ENCODE measurements at regions not wholly inside any gene's neighbourhood (a gene's known extent, or its start where the extent isn't known, plus 50 kb on each side); places are given as distances from the start of the nearest gene placed in this dataset.
"Not testable (repeated sequence)": the region's sequence is repeated elsewhere in the genome, so short reads cannot be mapped to it uniquely, and the experiment has no call there.

DNA sequence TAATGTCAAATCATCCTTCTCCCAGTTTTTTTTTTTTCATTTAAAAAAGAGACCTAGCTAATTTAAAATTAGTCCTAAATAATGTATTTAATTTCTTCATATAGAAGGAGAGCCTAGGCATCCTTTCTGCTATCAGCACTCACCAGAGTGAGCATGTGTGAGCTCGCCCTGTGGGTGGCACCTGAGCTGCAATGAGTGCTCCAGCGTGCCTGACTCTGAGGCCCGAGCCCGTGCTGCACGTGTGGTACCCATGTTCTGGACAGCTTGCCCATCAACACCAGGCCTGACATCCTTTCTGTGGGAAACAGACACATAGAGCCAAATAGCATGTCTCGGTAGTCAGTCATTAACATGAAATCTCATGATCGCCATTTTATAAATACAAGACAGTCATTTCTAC lies 381.4 kb downstream of the DTWD2 start:
- no peaks in the 10 kb centered on the region for H3K27me3 ChIP-seq (ENCODE audit: low read depth)
- no peak overlapping the region for H3K4me3 ChIP-seq
- H3K36me3 ChIP-seq (replicated peaks) = no peaks in the 10 kb centered on the region
- no peak for DNase-seq (ENCODE audit: low spot score in 2 of 2)
- H3K4me1 ChIP-seq = no peaks in the 10 kb centered on the region
- in situ Hi-C loops (cut with MboI; ENCODE audit: low sequenced_read_pairs) = no loop called here
- no peaks in the 10 kb centered on the region for H3K9me3 ChIP-seq

DNA sequence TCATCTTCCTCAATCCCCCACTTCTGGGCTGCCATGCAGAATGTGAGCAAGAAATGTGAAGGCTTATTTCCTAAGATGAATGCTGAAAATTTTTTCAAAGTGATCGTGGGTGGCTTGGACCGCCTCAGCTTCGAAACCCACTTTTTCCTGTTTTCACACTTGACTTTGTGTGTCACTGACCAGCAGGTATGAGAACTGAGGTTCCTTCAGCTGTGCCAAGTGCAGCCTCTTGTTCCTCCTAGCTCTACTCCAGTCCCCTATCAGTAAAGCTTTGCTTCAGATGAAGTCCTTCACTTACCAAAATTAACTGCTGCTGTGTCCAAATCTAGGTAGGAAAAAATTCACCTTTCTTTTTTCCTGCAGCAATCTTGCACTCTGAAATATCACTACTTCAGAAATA lies 382.6 kb downstream of the DTWD2 start:
- Histone ChIP-seq H3K27me3 (ENCODE audit: low read depth) (no peaks in the 10 kb centered on the region), H3K4me1 (no peaks in the 10 kb centered on the region), H3K9me3 (no peaks in the 10 kb centered on the region), H3K36me3 (replicated peaks) (no peaks in the 10 kb centered on the region), H3K4me3 (no peak overlapping the region)
- no peak for DNase-seq (ENCODE audit: low spot score in 2 of 2)
- in situ Hi-C loops (cut with MboI; ENCODE audit: low sequenced_read_pairs) = no loop called here

DNA sequence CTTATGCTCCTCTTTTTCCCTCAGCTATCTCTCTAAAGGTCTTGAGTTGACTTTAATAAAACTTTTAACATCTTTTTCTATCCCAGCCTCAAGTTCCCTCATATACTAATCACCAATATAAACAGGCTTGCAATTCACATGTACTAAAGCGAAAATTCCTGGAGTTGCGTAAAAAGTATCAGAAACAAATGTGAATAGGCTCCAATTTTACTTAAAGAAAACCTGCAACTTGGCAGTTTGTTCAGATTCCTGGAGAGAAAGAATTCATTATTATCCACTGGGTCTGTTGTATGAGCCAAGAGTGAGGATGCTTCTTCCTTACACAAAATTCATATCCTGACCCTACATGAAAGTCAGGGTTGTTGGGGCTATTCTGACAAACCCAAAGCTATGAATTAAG lies 384.2 kb downstream of the DTWD2 start:
- Histone ChIP-seq H3K4me1 (no peaks in the 10 kb centered on the region), H3K4me3 (no peak overlapping the region), H3K36me3 (replicated peaks) (no peaks in the 10 kb centered on the region), H3K27me3 (ENCODE audit: low read depth) (no peaks in the 10 kb centered on the region), H3K9me3 (no peaks in the 10 kb centered on the region)
- in situ Hi-C loops (cut with MboI; ENCODE audit: low sequenced_read_pairs) = no loop called here
- DNase-seq (ENCODE audit: low spot score in 2 of 2) = no peak

DNA sequence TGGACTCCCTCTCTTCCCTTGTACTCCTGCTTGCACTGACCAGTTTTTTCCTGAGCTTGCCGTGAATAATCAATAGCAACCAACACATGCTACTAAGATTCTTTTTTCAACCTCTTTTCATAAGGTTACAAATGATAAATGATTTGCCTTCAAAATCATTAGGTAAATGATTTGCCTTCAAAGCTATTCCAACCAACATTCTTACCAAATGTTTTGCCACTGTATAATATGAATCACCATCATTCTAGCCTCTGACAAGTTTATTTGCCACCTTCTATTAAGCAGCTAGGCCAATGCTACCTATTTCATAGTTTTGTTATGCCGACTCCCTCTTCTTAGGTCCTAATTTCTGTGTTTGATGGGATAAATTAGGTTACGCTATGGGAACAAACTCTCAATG lies 385.1 kb downstream of the DTWD2 start:
- Histone ChIP-seq H3K9me3 (no peaks in the 10 kb centered on the region), H3K4me3 (no peak overlapping the region), H3K4me1 (no peaks in the 10 kb centered on the region), H3K36me3 (replicated peaks) (no peaks in the 10 kb centered on the region), H3K27me3 (ENCODE audit: low read depth) (no peaks in the 10 kb centered on the region)
- DNase-seq (ENCODE audit: low spot score in 2 of 2) = no peak
- in situ Hi-C loops (cut with MboI; ENCODE audit: low sequenced_read_pairs) = no loop called here

DNA sequence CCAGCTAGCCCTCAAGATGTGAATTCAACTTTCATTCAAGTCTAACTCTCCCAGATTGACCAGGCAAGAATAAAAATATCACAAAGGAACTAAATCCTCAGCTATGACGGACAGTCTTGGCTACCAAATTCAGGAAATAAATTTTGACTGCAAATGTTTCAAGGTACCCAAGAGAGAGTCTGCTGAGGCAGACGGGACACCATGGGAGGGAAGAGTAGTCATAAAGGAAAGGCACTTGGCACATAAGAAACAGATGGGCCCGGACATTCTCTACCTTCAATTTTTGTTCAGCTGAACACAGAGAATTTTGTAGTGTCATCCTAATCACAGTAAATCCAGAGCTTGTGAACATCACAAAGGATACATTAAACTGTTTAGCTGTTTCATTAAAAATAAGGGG lies 390.0 kb downstream of the DTWD2 start:
- no peak overlapping the region for H3K4me3 ChIP-seq
- in situ Hi-C loops (cut with MboI; ENCODE audit: low sequenced_read_pairs) = no loop called here
- H3K27me3 ChIP-seq (ENCODE audit: low read depth) = no peaks in the 10 kb centered on the region
- no peak for DNase-seq (ENCODE audit: low spot score in 2 of 2)
- no peaks in the 10 kb centered on the region for H3K36me3 ChIP-seq (replicated peaks)
- H3K9me3 ChIP-seq = no peaks in the 10 kb centered on the region; the same call in 1 of the 2 replicates
- H3K4me1 ChIP-seq = no peaks in the 10 kb centered on the region

DNA sequence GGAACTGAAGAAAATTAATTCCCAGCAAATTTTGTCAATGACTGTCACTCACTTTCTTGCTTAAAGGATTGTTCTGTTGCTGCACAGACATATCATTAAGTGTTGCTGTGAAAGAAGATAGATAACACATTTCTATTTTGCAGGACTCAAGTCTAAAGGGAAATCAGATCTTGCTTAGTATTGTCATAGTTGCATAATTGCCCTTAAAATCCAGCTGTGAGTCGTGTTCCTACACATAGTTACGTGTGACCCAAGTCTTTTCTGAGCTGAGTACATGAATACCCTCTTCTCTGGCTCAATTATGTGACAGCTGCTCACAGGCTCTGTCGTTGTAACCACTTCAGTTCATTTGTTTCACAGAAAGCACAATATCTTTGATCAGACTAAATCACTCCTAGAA lies 390.8 kb downstream of the DTWD2 start:
- Histone ChIP-seq H3K9me3 (no peaks in the 10 kb centered on the region; the same call in 1 of the 2 replicates), H3K4me3 (no peak overlapping the region), H3K4me1 (no peaks in the 10 kb centered on the region), H3K27me3 (ENCODE audit: low read depth) (no peaks in the 10 kb centered on the region), H3K36me3 (replicated peaks) (no peaks in the 10 kb centered on the region)
- in situ Hi-C loops (cut with MboI; ENCODE audit: low sequenced_read_pairs) = no loop called here
- no peak for DNase-seq (ENCODE audit: low spot score in 2 of 2)

DNA sequence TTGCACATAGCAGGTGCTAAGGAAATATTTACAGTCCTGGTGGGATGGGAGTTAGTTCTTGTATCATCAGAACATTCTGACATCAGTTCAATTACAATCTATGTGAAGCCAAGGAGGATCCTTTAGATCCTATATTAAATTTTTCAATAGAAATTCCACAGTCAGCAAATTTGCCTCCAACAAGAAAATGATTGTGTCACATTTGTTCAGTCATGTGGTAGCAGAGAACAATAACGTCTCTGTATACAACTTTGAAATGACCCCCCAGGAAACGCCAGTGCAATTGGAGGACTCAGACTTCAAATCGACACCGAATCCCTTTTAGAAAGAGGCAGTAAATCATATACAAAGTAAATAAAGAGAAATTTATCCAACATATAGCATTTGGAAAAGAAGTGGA lies 392.1 kb downstream of the DTWD2 start:
- no peaks in the 10 kb centered on the region for H3K4me1 ChIP-seq
- no peaks in the 10 kb centered on the region for H3K36me3 ChIP-seq (replicated peaks)
- H3K27me3 ChIP-seq (ENCODE audit: low read depth) = no peaks in the 10 kb centered on the region
- no peaks in the 10 kb centered on the region; the same call in 1 of the 2 replicates for H3K9me3 ChIP-seq
- no peak for DNase-seq (ENCODE audit: low spot score in 2 of 2)
- in situ Hi-C loops (cut with MboI; ENCODE audit: low sequenced_read_pairs) = no loop called here
- no peak overlapping the region for H3K4me3 ChIP-seq

DNA sequence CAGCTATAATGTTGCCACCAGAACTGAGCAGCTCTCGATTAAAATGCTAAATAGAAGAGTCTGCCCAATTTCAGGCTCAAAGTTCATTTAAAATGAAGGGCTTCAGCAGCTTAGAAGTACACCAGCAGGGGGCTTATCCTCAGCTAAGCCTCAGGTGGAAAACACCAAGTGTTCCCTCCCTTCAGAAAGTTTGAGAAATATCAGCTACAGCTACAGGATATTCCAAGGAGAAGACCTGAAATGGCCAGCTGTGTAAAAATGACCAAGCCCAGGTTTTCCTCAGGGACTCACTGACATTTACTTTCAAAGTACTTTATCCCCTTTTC lies 395.4 kb downstream of the DTWD2 start:
- H3K4me1 ChIP-seq = peaks cover 4% of the 10 kb centered on the region; the same call in 1 of the 2 replicates
- peak in 1 of 2 experiments; percentile 12 for DNase-seq (ENCODE audit: low spot score in 2 of 2)
- in situ Hi-C loops (cut with MboI; ENCODE audit: low sequenced_read_pairs) = no loop called here
- H3K9me3 ChIP-seq = no peaks in the 10 kb centered on the region; the same call in 1 of the 2 replicates
- no peaks in the 10 kb centered on the region for H3K27me3 ChIP-seq (ENCODE audit: low read depth)
- H3K4me3 ChIP-seq = no peak overlapping the region
- no peaks in the 10 kb centered on the region for H3K36me3 ChIP-seq (replicated peaks)

DNA sequence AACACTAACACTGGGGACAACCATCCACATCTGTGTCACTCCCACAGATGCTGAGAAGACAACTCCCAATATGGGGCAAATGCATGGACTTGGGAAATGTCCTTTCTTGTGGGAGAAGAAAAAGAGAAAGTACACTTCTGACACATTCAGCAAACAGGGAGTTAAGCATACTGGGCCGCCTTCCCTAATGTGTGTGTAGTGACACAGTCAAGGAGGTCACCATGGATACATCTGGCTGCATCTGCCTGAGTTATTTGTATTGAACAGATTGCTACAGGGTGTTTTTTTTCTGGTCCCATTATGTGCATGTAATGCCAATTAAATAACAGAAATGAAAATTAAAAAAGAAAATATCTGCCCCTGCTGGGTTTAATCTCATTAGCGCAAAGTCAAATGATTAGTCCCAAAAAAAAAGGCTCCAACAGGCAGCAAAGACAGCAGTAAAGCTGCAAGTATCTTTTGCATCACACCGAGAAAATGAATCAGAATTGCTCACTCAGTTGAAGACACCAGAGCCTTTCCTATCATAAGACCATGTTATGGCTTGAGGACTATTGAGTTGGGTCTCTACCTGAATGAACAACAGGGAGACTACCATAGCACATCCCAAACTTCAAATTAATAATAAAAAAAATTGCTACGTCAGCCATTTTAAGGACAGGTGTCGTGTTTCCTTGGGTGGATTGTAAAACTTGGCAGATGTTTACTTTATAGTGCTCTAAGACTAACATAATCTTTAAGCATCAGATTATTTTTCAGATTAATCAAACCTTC lies 395.9 kb downstream of the DTWD2 start:
- H3K4me3 ChIP-seq = no peak overlapping the region
- no peaks in the 10 kb centered on the region for H3K27me3 ChIP-seq (ENCODE audit: low read depth)
- H3K4me1 ChIP-seq = peaks cover 4% of the 10 kb centered on the region; the same call in 1 of the 2 replicates
- H3K9me3 ChIP-seq = no peaks in the 10 kb centered on the region; the same call in 1 of the 2 replicates
- DNase-seq (ENCODE audit: low spot score in 2 of 2) = no peak
- in situ Hi-C loops (cut with MboI; ENCODE audit: low sequenced_read_pairs) = no loop called here
- no peaks in the 10 kb centered on the region for H3K36me3 ChIP-seq (replicated peaks)

DNA sequence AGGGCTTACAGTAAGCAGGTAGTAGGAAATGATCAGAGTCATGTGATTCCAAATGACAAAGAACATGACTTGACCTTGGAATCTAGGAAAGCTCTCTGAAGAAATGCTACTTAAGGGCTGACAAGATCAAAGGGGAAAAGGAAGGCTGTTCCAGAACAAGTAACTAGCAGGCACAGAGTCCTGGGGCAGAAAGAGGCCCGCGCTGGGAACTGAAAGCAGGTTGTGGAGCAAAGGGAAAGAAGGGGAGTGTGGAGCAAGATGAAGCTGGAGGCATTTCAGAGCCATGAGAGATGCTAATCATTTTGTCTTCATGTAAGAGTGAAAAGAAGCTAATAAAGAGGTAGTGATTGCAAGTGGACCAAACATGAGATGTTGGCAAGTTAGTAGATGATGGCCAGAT lies 397.5 kb downstream of the DTWD2 start:
- no peak for DNase-seq (ENCODE audit: low spot score in 2 of 2)
- Histone ChIP-seq H3K9me3 (no peaks in the 10 kb centered on the region), H3K36me3 (replicated peaks) (no peaks in the 10 kb centered on the region), H3K27me3 (ENCODE audit: low read depth) (no peaks in the 10 kb centered on the region), H3K4me1 (peaks cover 4% of the 10 kb centered on the region; the same call in 1 of the 2 replicates), H3K4me3 (no peak overlapping the region)
- in situ Hi-C loops (cut with MboI; ENCODE audit: low sequenced_read_pairs) = no loop called here

DNA sequence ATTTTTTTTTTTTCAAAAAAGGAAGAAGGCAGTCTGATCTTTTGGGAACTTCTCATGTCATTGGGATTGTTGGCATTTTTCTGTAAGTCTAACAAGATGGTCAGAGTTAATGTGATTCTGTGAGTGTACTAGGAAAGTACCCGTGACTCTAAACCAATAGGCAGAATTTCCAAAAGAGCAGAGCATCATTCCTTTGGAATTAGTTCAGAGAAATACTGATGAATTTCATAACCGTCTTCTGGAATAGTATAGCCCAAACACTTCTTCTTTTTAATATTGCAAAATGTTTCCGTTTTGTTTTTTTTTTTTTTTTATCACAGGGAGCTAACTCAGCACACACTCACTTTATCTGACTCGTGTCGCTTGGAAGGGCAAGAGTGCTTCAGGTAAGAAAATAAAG lies 407.4 kb downstream of the DTWD2 start:
- no peaks in the 10 kb centered on the region for H3K36me3 ChIP-seq (replicated peaks)
- no peaks in the 10 kb centered on the region for H3K27me3 ChIP-seq (ENCODE audit: low read depth)
- in situ Hi-C loops (cut with MboI; ENCODE audit: low sequenced_read_pairs) = no loop called here
- no peaks in the 10 kb centered on the region for H3K4me1 ChIP-seq
- no peaks in the 10 kb centered on the region for H3K9me3 ChIP-seq
- H3K4me3 ChIP-seq = no peak overlapping the region
- DNase-seq (ENCODE audit: low spot score in 2 of 2) = no peak

DNA sequence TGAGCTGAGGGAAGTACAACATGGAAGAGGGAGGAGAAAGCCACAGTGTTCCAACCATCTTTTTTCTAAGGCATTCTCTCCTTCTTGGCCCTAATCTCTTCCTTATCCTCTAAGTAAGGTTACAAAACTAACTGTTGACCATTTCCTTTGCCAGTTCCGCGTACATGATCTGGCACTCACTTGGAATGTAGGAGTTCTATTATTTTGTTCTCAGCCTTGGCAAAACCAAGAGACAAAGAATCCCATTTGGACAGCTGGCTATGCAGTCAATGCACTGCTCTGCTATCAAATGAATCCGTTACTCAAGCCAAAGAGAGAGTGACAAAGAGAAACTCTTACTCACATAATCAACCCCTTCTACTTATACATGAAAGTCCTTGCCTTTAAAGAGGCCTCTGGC lies 410.3 kb downstream of the DTWD2 start:
- Histone ChIP-seq H3K36me3 (replicated peaks) (no peaks in the 10 kb centered on the region), H3K9me3 (no peaks in the 10 kb centered on the region), H3K27me3 (ENCODE audit: low read depth) (no peaks in the 10 kb centered on the region), H3K4me3 (no peak overlapping the region), H3K4me1 (no peaks in the 10 kb centered on the region)
- in situ Hi-C loops (cut with MboI; ENCODE audit: low sequenced_read_pairs) = no loop called here
- DNase-seq (ENCODE audit: low spot score in 2 of 2) = no peak

DNA sequence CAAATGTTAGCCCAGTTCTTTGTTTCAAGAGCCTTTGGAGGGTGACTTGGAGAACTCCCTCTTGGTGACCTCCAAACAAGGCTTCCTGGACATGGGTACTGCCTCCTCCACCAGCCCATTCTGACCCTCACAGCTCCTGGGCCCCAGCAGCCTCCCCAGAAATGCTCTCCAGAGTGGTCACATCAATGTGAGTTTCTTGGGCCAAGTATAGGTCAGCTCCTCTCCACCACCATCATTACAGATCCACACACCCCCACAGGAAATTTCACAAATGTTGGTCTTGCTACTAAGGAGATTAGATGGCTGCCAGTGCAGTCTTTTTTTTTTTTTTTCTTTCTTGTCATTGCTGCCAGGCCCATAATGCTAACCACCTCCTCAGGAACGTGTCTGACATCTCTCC lies 410.7 kb downstream of the DTWD2 start:
- in situ Hi-C loops (cut with MboI; ENCODE audit: low sequenced_read_pairs) = no loop called here
- Histone ChIP-seq H3K36me3 (replicated peaks) (no peaks in the 10 kb centered on the region), H3K27me3 (ENCODE audit: low read depth) (no peaks in the 10 kb centered on the region), H3K4me3 (no peak overlapping the region), H3K4me1 (no peaks in the 10 kb centered on the region), H3K9me3 (no peaks in the 10 kb centered on the region)
- DNase-seq (ENCODE audit: low spot score in 2 of 2) = no peak

DNA sequence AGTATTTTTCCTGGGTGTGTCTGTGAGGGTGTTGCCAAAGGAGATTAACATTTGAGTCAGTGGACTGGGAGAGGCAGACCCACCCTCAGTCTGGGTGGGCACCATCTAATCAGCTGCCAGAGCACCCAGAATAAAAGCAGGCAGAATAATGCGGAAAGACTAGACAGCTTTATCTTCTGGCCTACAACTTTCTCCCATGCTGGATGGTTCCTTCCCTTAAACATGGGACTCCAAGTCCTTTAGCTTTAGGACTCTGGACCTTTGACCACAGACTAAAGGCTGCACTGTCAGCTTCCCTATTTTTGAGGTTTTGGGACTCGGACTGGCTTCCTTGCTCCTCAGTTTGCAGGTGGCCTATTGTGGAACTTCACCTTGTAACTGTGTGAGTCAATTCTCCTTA lies 418.1 kb downstream of the DTWD2 start:
- H3K36me3 ChIP-seq (replicated peaks); H3K4me3 ChIP-seq; H3K27me3 ChIP-seq (ENCODE audit: low read depth); in situ Hi-C loops (cut with MboI; ENCODE audit: low sequenced_read_pairs); H3K4me1 ChIP-seq; H3K9me3 ChIP-seq; DNase-seq (ENCODE audit: low spot score in 2 of 2): not testable (repeated sequence)

DNA sequence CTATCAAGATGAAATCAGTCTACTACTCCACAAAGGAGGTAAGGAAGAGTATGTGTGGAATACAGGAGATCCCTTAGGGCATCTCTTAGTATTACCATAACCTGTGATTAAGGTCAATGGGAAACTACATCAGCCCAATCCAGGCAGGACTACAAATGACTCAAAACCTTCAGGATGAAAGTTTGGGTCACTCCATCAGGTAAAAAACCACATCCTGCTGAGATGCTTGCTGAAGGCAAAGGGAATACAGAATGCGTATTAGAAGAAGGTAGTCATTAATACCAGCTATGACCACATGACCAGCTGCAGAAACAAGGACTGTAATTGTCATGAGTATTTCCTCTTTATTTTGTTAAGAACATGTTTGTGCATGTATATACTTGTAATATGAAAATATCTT lies 418.8 kb downstream of the DTWD2 start:
- in situ Hi-C loops (cut with MboI; ENCODE audit: low sequenced_read_pairs); H3K9me3 ChIP-seq; H3K4me3 ChIP-seq; DNase-seq (ENCODE audit: low spot score in 2 of 2); H3K4me1 ChIP-seq; H3K36me3 ChIP-seq (replicated peaks); H3K27me3 ChIP-seq (ENCODE audit: low read depth): not testable (repeated sequence)
